ENCODE measurements at regions not wholly inside any gene's neighbourhood (a gene's known extent, or its start where the extent isn't known, plus 50 kb on each side); places are given as distances from the start of the nearest gene placed in this dataset.
A peak's percentile ranks its signal among the peaks of the same experiment; 100 is the strongest.

GRCh38 chr3:74897006-74897405, 282.5 kb upstream of the CNTN3 start:
- Histone ChIP-seq H3K27ac (ENCODE audit: low read depth, low read length) (no peak overlapping the region), H3K4me1 (ENCODE audit: insufficient read depth, low read length) (no peaks in the 10 kb centered on the region), H2AFZ (ENCODE audit: low read depth, low read length) (no peak overlapping the region), H3K79me2 (ENCODE audit: insufficient read depth, low read length) (no peaks in the 10 kb centered on the region), H3K9me3 (ENCODE audit: insufficient read depth, low read depth, low read length) (no peaks in the 10 kb centered on the region), H3K4me2 (ENCODE audit: low read length) (no peak overlapping the region), H3K4me3 (ENCODE audit: insufficient read depth, low read depth, low read length) (no peak overlapping the region), H3K9ac (ENCODE audit: low read length) (no peak overlapping the region), H4K20me1 (ENCODE audit: insufficient read depth, low read length) (no peaks in the 10 kb centered on the region), H3K36me3 (ENCODE audit: insufficient read depth, low read length) (no peaks in the 10 kb centered on the region), H3K27me3 (ENCODE audit: insufficient read depth, low read length) (no peaks in the 10 kb centered on the region)
- H3K9me3 Mint-ChIP-seq (ENCODE audit: unreplicated experiment): peaks cover 3% of the 10 kb centered on the region
- H3K4me1 Mint-ChIP-seq (ENCODE audit: low read depth, unreplicated experiment): no peaks in the 10 kb centered on the region
- H3K36me3 Mint-ChIP-seq (ENCODE audit: low read depth, unreplicated experiment): no peaks in the 10 kb centered on the region
- no peak for FAIRE-seq
- DNase-seq (ENCODE audit: low read depth): no peak
- H3K4me3 Mint-ChIP-seq (ENCODE audit: unreplicated experiment): no peak overlapping the region
- H3K27me3 Mint-ChIP-seq (ENCODE audit: low read depth, unreplicated experiment): no peaks in the 10 kb centered on the region
- no peak overlapping the region for H3K27ac Mint-ChIP-seq (ENCODE audit: unreplicated experiment)
- TF ChIP-seq CTCF (IDR thresholded peaks at IDR 0.05; ENCODE audit: insufficient read depth, low read depth, low read length) (no peak), EZH2 (IDR thresholded peaks at IDR 0.05; ENCODE audit: insufficient read depth, low read length) (no peak)

- Histone ChIP-seq H3K79me2 (ENCODE audit: insufficient read depth, low read length) (no peaks in the 10 kb centered on the region), H3K4me2 (ENCODE audit: low read length) (no peak overlapping the region), H3K9me3 (ENCODE audit: insufficient read depth, low read depth, low read length) (peaks cover 2% of the 10 kb centered on the region), H3K27me3 (ENCODE audit: insufficient read depth, low read length) (no peaks in the 10 kb centered on the region), H2AFZ (ENCODE audit: low read depth, low read length) (no peak overlapping the region), H3K36me3 (ENCODE audit: insufficient read depth, low read length) (no peaks in the 10 kb centered on the region), H3K9ac (ENCODE audit: low read length) (no peak overlapping the region), H3K27ac (ENCODE audit: low read depth, low read length) (no peak overlapping the region), H3K4me1 (ENCODE audit: insufficient read depth, low read length) (no peaks in the 10 kb centered on the region), H3K4me3 (ENCODE audit: insufficient read depth, low read depth, low read length) (no peak overlapping the region), H4K20me1 (ENCODE audit: insufficient read depth, low read length) (no peaks in the 10 kb centered on the region)
- Mint-ChIP-seq H3K4me3 (ENCODE audit: unreplicated experiment) (no peak overlapping the region), H3K4me1 (ENCODE audit: low read depth, unreplicated experiment) (no peaks in the 10 kb centered on the region), H3K27ac (ENCODE audit: unreplicated experiment) (no peak overlapping the region), H3K36me3 (ENCODE audit: low read depth, unreplicated experiment) (no peaks in the 10 kb centered on the region), H3K27me3 (ENCODE audit: low read depth, unreplicated experiment) (no peaks in the 10 kb centered on the region), H3K9me3 (ENCODE audit: unreplicated experiment) (no peaks in the 10 kb centered on the region)
- DNase-seq (ENCODE audit: low read depth) (no peak), FAIRE-seq (no peak)
- TF ChIP-seq CTCF (IDR thresholded peaks at IDR 0.05; ENCODE audit: insufficient read depth, low read depth, low read length): no peak
- no peak for TF ChIP-seq EZH2 (IDR thresholded peaks at IDR 0.05; ENCODE audit: insufficient read depth, low read length)
These were observed 276.9 kb upstream of the CNTN3 start for GRCh38 chr3:74891312-74891711.

GRCh38 chr3:74883690-74884089, 269.2 kb upstream of the CNTN3 start:
- H4K20me1 ChIP-seq (ENCODE audit: insufficient read depth, low read length): no peaks in the 10 kb centered on the region
- Mint-ChIP-seq H3K4me1 (ENCODE audit: low read depth, unreplicated experiment) (no peaks in the 10 kb centered on the region), H3K27ac (ENCODE audit: unreplicated experiment) (no peak overlapping the region), H3K4me3 (ENCODE audit: unreplicated experiment) (no peak overlapping the region), H3K9me3 (ENCODE audit: unreplicated experiment) (no peaks in the 10 kb centered on the region), H3K36me3 (ENCODE audit: low read depth, unreplicated experiment) (no peaks in the 10 kb centered on the region), H3K27me3 (ENCODE audit: low read depth, unreplicated experiment) (no peaks in the 10 kb centered on the region)
- no peak overlapping the region for H3K27ac ChIP-seq (ENCODE audit: low read depth, low read length)
- no peaks in the 10 kb centered on the region for H3K4me1 ChIP-seq (ENCODE audit: insufficient read depth, low read length)
- H3K4me2 ChIP-seq (ENCODE audit: low read length): no peak overlapping the region
- no peak for DNase-seq (ENCODE audit: low read depth)
- no peaks in the 10 kb centered on the region for H3K36me3 ChIP-seq (ENCODE audit: insufficient read depth, low read length)
- H3K27me3 ChIP-seq (ENCODE audit: insufficient read depth, low read length): no peaks in the 10 kb centered on the region
- no peaks in the 10 kb centered on the region for H3K9me3 ChIP-seq (ENCODE audit: insufficient read depth, low read depth, low read length)
- TF ChIP-seq EZH2 (IDR thresholded peaks at IDR 0.05; ENCODE audit: insufficient read depth, low read length) (no peak), CTCF (IDR thresholded peaks at IDR 0.05; ENCODE audit: insufficient read depth, low read depth, low read length) (peak; percentile 7)
- FAIRE-seq: no peak
- no peak overlapping the region for H3K9ac ChIP-seq (ENCODE audit: low read length)
- H3K79me2 ChIP-seq (ENCODE audit: insufficient read depth, low read length): no peaks in the 10 kb centered on the region
- no peak overlapping the region for H3K4me3 ChIP-seq (ENCODE audit: insufficient read depth, low read depth, low read length)
- H2AFZ ChIP-seq (ENCODE audit: low read depth, low read length): no peak overlapping the region

Data from astrocyte (in vitro differentiated cells and primary cell).